ENCODE measurements at regions not wholly inside any gene's neighbourhood (a gene's known extent, or its start where the extent isn't known, plus 50 kb on each side); places are given as distances from the start of the nearest gene placed in this dataset.

GRCh38 chr5:158436271-158437065, 577.5 kb upstream of the CLINT1 start:
- H3K4me3 ChIP-seq (ENCODE audit: low read depth, low read length) = no peak overlapping the region
- DNase-seq (ENCODE audit: low read depth) = no peak
- no peak for TF ChIP-seq CTCF (conservative IDR thresholded peaks at IDR 0.05; ENCODE audit: low read depth, low read length)

- H3K4me3 ChIP-seq (ENCODE audit: low read depth, low read length) = no peak overlapping the region
- TF ChIP-seq CTCF (conservative IDR thresholded peaks at IDR 0.05; ENCODE audit: low read depth, low read length) = no peak
Measured at GRCh38 chr5:158435161-158435616, 576.2 kb upstream of the CLINT1 start.

GRCh38 chr5:158434749-158435148, 575.8 kb upstream of the CLINT1 start:
- TF ChIP-seq CTCF (conservative IDR thresholded peaks at IDR 0.05; ENCODE audit: low read depth, low read length) = no peak
- no peak for DNase-seq (ENCODE audit: low read depth)
- H3K4me3 ChIP-seq (ENCODE audit: low read depth, low read length) = no peak overlapping the region

More at GRCh38 chr5:158435161-158435616, 576.2 kb upstream of the CLINT1 start:
- DNase-seq (ENCODE audit: low read depth) = no peak

- H3K4me3 ChIP-seq (ENCODE audit: low read depth, low read length) = no peak overlapping the region
- DNase-seq (ENCODE audit: low read depth) = no peak
- no peak for TF ChIP-seq CTCF (conservative IDR thresholded peaks at IDR 0.05; ENCODE audit: low read depth, low read length)
Measured at GRCh38 chr5:158433634-158434033, 574.7 kb upstream of the CLINT1 start.

- no peak for DNase-seq (ENCODE audit: low read depth)
- H3K4me3 ChIP-seq (ENCODE audit: low read depth, low read length) = no peak overlapping the region
- TF ChIP-seq CTCF (conservative IDR thresholded peaks at IDR 0.05; ENCODE audit: low read depth, low read length) = no peak
Measured at GRCh38 chr5:158431369-158432029, 572.6 kb upstream of the CLINT1 start.

- H3K4me3 ChIP-seq (ENCODE audit: low read depth, low read length) = no peak overlapping the region
- no peak for TF ChIP-seq CTCF (conservative IDR thresholded peaks at IDR 0.05; ENCODE audit: low read depth, low read length)
- DNase-seq (ENCODE audit: low read depth) = no peak
Measured at GRCh38 chr5:158430798-158431167, 571.8 kb upstream of the CLINT1 start.
